Fibroblast of lung (primary cell): ENCODE measurements at regions not wholly inside any gene's neighbourhood (a gene's known extent, or its start where the extent isn't known, plus 50 kb on each side); places are given as distances from the start of the nearest gene placed in this dataset.

ENCODE experiments used
- DNase-seq, 2 donors: peaks; one replicate each; pipeline versions ENCODE4 v3.0.0 to v3.0.0-alpha.2; 2010; ENCODE audit warnings: low read depth in 2 of 2
- H2AFZ ChIP-seq: 2 replicates; pipeline ENCODE4 v1.5.1; 2012; ENCODE audit warnings: low read length, control low read depth, inconsistent platforms
- H3K27ac ChIP-seq: 2 replicates; pipeline ENCODE4 v1.5.1; 2011; ENCODE audit warnings: low read length, control low read depth; ENCODE audit not compliant: insufficient read depth
- H3K27me3 ChIP-seq: 2 replicates; pipeline ENCODE4 v1.5.1; 2011; ENCODE audit warnings: mild to moderate bottlenecking, low read length; ENCODE audit not compliant: control insufficient read depth, insufficient read depth
- H3K36me3 ChIP-seq: 2 replicates; pipeline ENCODE4 v1.5.1; 2011; ENCODE audit warnings: low read length; ENCODE audit not compliant: control insufficient read depth, insufficient read depth
- H3K4me1 ChIP-seq: 2 replicates; pipeline ENCODE4 v1.5.1; 2011; ENCODE audit warnings: low read length; ENCODE audit not compliant: control insufficient read depth, insufficient read depth; ENCODE audit errors: extremely low read depth
- H3K4me2 ChIP-seq: 2 replicates; pipeline ENCODE4 v1.5.1; 2011; ENCODE audit warnings: low read length, control low read depth; ENCODE audit not compliant: insufficient read depth; ENCODE audit errors: extremely low read depth
- H3K4me3 ChIP-seq, 4 experiments: fragments of 200-600 bp in 1 of 4; sonication (generic) in 1 of 4; replicated peaks in 1 of 4; 2 replicates each; pipeline ENCODE4 v1.5.1; 2011 to 2016; ENCODE audit warnings: low read length in 4 of 4, low read depth in 3 of 4, mild to moderate bottlenecking in 3 of 4, control low read depth in 2 of 4, inconsistent platforms in 1 of 4, mixed read lengths in 1 of 4; ENCODE audit not compliant: insufficient read depth in 1 of 4; ENCODE audit errors: control extremely low read depth in 1 of 4
- H3K79me2 ChIP-seq: 2 replicates; pipeline ENCODE4 v1.5.1; 2012; ENCODE audit warnings: mild to moderate bottlenecking, low read length, inconsistent platforms; ENCODE audit not compliant: control insufficient read depth, insufficient read depth
- H3K9ac ChIP-seq: 2 replicates; pipeline ENCODE4 v1.5.1; 2011; ENCODE audit warnings: mild to moderate bottlenecking, low read length, control low read depth; ENCODE audit not compliant: insufficient read depth
- H3K9me3 ChIP-seq: 2 replicates; pipeline ENCODE4 v1.5.1; 2012; ENCODE audit warnings: low read depth, low read length; ENCODE audit not compliant: control insufficient read depth, insufficient read depth
- H4K20me1 ChIP-seq: 2 replicates; pipeline ENCODE4 v1.5.1; 2011; ENCODE audit warnings: low read length; ENCODE audit not compliant: control insufficient read depth, insufficient read depth; ENCODE audit errors: extremely low read depth
- CTCF ChIP-seq, 2 donors: IDR thresholded peaks in 1 of 2; conservative IDR thresholded peaks in 1 of 2; 1 replicate in 1 of 2; 2 replicates in 1 of 2; pipeline ENCODE4 v1.5.1; 2011 to 2012; ENCODE audit warnings: low read length in 2 of 2, control low read depth in 1 of 2, inconsistent platforms in 1 of 2, low read depth in 1 of 2, mild to moderate bottlenecking in 1 of 2
- EZH2 ChIP-seq: IDR thresholded peaks from 2 replicates; pipeline ENCODE4 v1.5.1; 2012; ENCODE audit warnings: low read length, control low read depth, mild to moderate bottlenecking; ENCODE audit errors: missing control alignments

- H3K36me3 ChIP-seq, result no peaks in the 10 kb centered on the region
- H3K4me2 ChIP-seq, result no peak overlapping the region
- H3K27me3 ChIP-seq, result no peaks in the 10 kb centered on the region
- H4K20me1 ChIP-seq, result no peaks in the 10 kb centered on the region
- DNase-seq, result no peak
- TF ChIP-seq EZH2 (no peak), CTCF (conservative IDR thresholded peaks at IDR 0.05 in 1 of 2, IDR thresholded peaks at IDR 0.05 in 1 of 2; ENCODE audit: low read depth in 1 of 2, low read length in 2 of 2) (no peak)
- H2AFZ ChIP-seq, result no peak overlapping the region
- H3K4me3 ChIP-seq, result no peak overlapping the region
- H3K4me1 ChIP-seq, result no peaks in the 10 kb centered on the region
- no peak overlapping the region for H3K27ac ChIP-seq
- H3K9ac ChIP-seq, result no peak overlapping the region
- H3K79me2 ChIP-seq, result no peaks in the 10 kb centered on the region
- no peaks in the 10 kb centered on the region for H3K9me3 ChIP-seq
These were observed 276.9 kb upstream of the ADGRL4 start for GRCh38 chr1:79283451-79283850.

GRCh38 chr1:79281442-79281841, 274.9 kb upstream of the ADGRL4 start:
- H4K20me1 ChIP-seq, result no peaks in the 10 kb centered on the region
- DNase-seq, result no peak
- no peak overlapping the region for H3K27ac ChIP-seq
- H3K4me3 ChIP-seq, result no peak overlapping the region
- H3K9ac ChIP-seq, result no peak overlapping the region
- no peaks in the 10 kb centered on the region for H3K4me1 ChIP-seq
- H3K4me2 ChIP-seq, result no peak overlapping the region
- no peak overlapping the region for H2AFZ ChIP-seq
- H3K9me3 ChIP-seq, result no peaks in the 10 kb centered on the region
- no peaks in the 10 kb centered on the region for H3K36me3 ChIP-seq
- no peaks in the 10 kb centered on the region for H3K79me2 ChIP-seq
- no peaks in the 10 kb centered on the region for H3K27me3 ChIP-seq
- TF ChIP-seq CTCF (conservative IDR thresholded peaks at IDR 0.05 in 1 of 2, IDR thresholded peaks at IDR 0.05 in 1 of 2; ENCODE audit: low read depth in 1 of 2, low read length in 2 of 2) (no peak), EZH2 (no peak)

GRCh38 chr1:79271759-79272158, 265.2 kb upstream of the ADGRL4 start:
- Histone ChIP-seq H3K9me3 (no peaks in the 10 kb centered on the region), H2AFZ (no peak overlapping the region), H3K36me3 (no peaks in the 10 kb centered on the region), H3K27ac (no peak overlapping the region), H3K27me3 (no peaks in the 10 kb centered on the region), H3K4me1 (no peaks in the 10 kb centered on the region), H3K9ac (no peak overlapping the region), H3K4me2 (no peak overlapping the region), H4K20me1 (no peaks in the 10 kb centered on the region), H3K4me3 (no peak overlapping the region), H3K79me2 (no peaks in the 10 kb centered on the region)
- no peak for DNase-seq
- TF ChIP-seq CTCF (conservative IDR thresholded peaks at IDR 0.05 in 1 of 2, IDR thresholded peaks at IDR 0.05 in 1 of 2; ENCODE audit: low read depth in 1 of 2, low read length in 2 of 2), result no peak
- TF ChIP-seq EZH2, result no peak
